Hepatic stellate cell (primary cell): ENCODE measurements at regions not wholly inside any gene's neighbourhood (a gene's known extent, or its start where the extent isn't known, plus 50 kb on each side); places are given as distances from the start of the nearest gene placed in this dataset.
"Not testable (repeated sequence)": the region's sequence is repeated elsewhere in the genome, so short reads cannot be mapped to it uniquely, and the experiment has no call there.

Experiments
- DNase-seq: peaks from one replicate; pipeline ENCODE4 v3.0.0; 2011; ENCODE audit warnings: low spot score

GRCh38 chr5:30152431-30152830 is 1041.1 kb upstream of the CDH6 start:
- no peak for DNase-seq

GRCh38 chr5:30150231-30150630 is 1043.3 kb upstream of the CDH6 start:
- DNase-seq = no peak

GRCh38 chr5:30149526-30149925 is 1044.0 kb upstream of the CDH6 start:
- no peak for DNase-seq

- no peak for DNase-seq
Observed at GRCh38 chr5:30147976-30148375, 1045.5 kb upstream of the CDH6 start.

DNA sequence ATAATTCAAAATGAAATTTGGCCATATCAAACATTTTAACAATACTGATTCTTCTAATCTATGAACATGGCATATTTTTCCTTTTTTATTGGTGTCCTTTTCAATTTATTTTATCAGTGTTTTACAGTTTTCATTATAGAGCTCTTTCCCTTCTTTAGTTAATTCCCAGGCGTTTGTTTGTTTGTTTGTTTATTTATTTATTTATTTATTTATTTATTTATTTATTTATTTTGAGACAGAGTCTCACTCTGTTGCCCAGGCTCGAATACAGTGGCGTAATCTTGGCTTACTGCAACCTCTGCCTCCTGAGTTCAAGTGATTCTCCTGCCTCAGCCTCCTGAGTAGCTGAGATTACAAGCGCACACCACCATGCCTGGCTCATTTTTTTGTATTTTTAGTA is 1049.4 kb upstream of the CDH6 start:
- not testable (repeated sequence) for DNase-seq

DNA sequence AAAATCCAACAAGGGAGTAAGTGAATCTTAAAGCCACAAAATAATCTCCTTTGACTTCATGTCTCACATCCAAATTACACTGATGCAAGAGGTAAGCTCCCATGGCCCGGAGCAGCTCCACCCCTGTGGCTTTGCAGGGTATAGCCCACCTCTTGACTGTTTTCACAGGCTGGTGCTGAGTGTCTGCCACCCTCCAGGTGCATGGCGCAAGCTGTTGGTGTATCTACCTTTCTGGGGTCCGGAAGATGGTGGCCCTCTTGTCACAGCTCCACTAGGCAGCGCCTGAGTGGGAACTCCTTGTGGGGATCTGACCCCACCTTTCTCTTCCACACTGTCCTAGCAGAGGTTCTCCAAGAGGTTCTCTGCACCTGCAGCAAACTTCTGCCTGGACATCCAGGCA is 1051.1 kb upstream of the CDH6 start:
- no peak for DNase-seq

GRCh38 chr5:30121043-30121442 is 1072.4 kb upstream of the CDH6 start:
- no peak for DNase-seq

DNA sequence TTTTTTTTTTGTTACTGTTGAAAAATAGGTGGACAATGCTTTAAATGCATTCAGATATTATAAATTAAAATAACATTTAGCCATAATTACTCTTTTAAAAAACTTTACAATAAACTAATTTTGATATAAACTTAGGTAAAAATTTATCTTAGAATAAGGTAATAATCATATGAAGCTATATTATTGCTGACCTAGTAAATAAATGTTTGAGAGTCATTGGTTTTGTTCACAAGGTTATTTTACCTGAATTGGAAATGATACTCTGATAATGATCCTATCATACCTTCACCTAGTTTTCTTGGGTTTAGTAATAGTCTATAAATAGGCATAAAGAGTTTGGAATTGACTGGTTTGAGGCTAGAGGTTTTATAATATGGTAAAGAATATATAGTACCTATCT is 1076.4 kb upstream of the CDH6 start:
- DNase-seq = no peak

DNA sequence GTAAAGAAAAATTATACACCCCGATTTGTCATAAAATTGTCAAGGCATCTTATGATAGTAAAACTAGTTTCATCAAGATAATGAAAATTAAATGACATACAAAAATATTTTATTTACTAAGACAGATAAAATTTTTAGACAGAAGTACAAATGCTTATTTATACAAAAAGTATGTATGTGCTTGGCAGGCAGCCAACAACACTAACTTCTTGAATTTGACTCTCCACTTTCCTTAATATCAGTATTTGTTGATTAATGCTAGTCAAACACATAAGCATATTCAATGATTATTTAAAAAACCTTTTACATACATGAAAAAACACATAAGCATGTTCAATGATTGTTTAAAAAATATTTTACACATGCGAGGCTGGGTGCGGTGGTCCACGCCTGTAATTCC is 1079.9 kb upstream of the CDH6 start:
- DNase-seq = no peak

DNA sequence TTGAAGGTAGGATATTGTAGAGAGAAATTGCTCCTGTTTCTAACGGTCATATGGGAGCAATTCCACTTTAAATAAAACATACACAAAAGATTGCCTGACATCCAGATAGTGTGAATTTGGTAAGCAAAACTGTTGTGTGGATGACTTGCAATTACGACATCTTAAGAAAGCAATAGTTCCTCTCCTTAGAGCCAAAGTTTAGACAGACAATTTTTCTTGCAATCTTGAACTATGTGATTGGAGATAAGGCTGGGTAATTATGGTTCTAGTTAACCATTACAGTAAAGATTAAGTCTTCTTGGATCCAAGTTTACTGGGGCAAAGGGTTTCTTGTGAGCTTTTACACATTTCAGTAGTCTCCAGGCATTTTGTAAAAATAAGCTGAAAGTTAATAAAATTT is 1080.6 kb upstream of the CDH6 start:
- DNase-seq = no peak

DNA sequence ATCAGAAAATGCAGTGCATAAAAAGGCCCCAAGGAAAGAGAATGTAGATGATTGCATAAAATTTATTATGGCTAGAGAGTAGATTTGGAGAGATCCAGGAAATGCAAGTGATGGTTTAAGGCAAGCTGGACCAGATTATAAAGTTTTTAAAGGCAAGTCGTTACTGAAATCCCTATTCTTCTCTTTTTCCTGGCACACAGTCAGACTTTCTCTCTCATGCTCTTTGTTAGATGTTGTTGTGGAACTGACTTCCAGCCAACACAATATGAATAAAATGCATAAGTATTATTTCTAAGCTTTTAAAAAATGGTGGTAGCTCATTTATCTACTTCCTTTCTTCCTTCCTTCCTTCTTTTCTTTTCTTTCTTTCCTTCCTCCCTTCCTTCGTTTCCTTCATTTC is 1085.4 kb upstream of the CDH6 start:
- DNase-seq = no peak

GRCh38 chr5:30106596-30106995 is 1086.9 kb upstream of the CDH6 start:
- no peak for DNase-seq

GRCh38 chr5:30104872-30105596 is 1088.5 kb upstream of the CDH6 start:
- no peak for DNase-seq

DNA sequence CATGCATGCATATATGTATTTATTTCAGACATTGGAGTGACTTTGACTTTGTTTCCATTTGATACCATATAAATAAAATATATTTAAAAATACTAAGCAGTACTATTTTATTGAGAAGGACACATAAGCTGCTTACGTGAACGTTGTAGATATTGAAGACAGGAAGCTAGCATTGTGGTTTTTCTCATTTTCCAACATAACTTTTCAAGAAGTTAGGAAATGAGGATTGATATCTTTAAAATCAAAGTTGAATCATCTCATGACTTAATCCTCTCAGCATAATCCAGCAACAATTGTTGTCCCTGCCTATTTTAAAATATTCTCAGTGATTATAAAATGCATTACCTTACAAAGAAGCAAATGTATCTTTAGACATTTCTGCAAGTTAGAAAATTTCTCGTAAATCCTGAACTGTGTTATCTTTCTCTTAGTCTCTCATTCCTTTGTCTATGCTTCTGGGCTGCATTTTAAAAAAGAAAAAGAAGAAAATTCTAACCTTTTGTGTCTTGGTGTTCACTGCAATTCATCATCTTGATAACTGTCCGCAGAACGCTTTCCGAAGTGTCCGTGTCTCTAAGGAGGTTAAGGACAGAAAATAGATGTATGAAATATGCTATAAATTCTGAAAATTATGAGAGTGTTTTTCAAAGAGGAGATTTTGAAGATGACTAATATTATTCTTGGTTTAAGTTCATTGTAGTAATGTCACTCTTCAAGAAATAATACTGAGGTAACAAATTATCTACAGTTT is 1089.9 kb upstream of the CDH6 start:
- no peak for DNase-seq

GRCh38 chr5:30103052-30103451 is 1090.4 kb upstream of the CDH6 start:
- DNase-seq = no peak

- DNase-seq = no peak
Observed at GRCh38 chr5:30102185-30102584, 1091.3 kb upstream of the CDH6 start.

GRCh38 chr5:30100929-30101328 is 1092.6 kb upstream of the CDH6 start:
- no peak for DNase-seq

- no peak for DNase-seq
Observed at GRCh38 chr5:30100148-30100713, 1093.3 kb upstream of the CDH6 start.

DNA sequence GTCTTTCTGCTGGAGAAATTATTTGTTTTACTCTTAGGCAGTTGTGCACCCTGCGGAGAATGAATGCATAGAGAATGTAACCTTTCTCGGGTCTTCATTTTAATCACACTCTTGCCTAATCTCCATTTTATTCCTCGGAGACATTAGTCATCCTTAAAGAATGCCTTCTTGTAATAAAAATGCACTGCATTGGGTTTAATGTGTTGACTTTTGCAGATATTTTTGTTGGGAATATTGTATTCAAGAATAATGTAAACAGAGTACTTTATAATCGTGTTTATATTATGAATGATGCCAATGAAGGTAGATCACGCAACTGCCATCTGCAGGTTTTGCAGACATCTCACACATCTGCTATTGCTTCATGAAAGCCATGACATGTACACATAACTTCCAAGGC is 1093.9 kb upstream of the CDH6 start:
- no peak for DNase-seq

DNA sequence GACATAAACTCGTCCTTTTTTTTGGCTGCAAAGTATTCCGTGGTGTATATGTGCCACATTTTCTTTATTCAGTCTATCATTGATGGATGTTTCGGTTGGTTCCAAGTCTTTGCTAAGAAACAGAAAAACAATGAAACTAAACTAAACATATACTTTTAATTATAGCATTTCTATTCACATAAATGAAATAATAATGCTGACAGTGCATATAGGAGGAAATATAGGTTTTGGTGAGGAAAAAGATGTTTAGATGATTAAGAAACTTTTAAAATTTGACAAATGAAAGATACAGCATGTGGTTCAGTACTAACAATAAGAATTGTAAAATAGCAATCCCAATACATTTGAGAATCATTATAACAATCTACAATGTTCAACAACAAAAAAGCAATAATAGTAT is 1094.5 kb upstream of the CDH6 start:
- no peak for DNase-seq

DNA sequence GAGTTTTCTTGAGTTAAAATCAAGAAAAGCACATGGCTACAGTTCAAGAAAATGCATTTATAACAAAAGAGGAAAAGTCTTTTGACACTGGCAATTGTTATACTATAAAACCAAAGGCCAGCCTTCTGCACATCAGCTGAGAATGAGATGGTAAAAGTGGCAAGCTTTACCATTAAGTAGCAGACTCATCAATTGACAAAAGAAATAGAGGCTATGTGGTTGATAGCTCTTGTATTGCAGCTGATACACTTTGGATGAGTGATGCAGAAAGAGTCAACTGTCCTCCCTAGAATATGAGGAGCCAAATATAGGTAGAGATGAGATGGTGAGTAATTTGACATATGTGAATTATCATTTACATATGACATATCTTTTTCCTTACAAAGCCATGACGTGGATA is 1100.9 kb upstream of the CDH6 start:
- DNase-seq = no peak

DNA sequence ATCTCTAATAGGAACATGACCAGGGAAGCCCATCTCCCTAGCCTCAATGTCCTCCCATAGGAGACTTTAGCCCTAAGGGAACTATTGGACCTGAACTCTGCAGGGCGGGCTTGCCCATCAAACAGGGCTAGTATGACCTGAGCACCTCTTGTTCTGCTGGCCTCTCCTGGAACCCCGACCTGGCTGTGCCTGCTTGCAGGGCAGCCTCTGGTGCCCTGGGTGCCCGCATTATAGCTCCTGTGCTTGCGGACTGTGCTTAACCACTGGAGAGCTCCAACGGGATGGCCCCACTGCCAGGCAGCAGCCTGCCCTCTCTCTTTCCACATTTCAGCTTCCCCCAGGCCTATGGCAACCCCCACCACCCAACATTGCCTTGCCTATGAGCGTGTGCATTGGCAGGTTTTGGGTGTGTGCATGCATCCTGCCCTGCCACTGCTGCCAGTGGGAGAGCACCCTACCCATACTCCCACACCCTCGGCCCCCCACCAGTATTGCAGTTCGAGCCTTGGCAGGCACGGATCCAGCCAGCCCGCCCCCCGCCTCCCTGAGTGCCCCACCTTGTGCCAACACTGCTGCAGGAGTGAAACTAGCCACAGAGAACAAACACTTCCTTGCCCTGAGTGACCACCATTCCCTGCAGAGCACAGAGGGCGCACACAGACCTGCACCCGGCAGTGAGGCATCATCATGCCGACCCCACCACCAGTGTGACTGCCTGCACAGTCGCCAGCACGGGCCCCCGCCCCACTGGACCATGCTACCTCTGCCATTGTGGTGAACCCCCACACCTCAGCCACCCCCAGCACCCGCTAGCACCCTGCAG is 1123.8 kb upstream of the CDH6 start:
- DNase-seq = no peak

- no peak for DNase-seq
Observed at GRCh38 chr5:30063503-30063902, 1130.0 kb upstream of the CDH6 start.
